D341Med (cell line): ENCODE measurements at regions not wholly inside any gene's neighbourhood (a gene's known extent, or its start where the extent isn't known, plus 50 kb on each side); places are given as distances from the start of the nearest gene placed in this dataset.

ENCODE experiments used
- DNase-seq: peaks from one replicate; pipeline ENCODE4 v3.0.0; 2012; ENCODE audit warnings: low spot score

DNA sequence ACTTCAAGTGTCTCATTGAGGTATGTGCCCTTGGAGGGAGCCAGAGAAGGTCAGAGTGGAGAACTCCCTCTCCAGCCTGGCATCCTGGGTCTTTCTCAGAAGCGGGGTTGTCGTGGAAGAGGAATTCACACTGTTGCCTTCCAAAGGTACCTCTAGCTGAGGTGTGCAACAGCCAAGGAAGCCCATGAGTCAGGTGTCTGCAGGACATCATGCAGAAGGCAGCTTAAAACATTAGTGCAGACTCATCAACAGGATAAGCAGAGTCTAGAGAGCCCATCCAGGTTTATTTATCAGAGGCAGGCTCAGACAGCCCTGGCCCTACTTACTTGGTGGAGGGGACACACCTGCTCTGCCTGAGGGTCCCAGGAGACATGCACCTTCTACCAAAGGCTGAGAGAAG lies 95.6 kb upstream of the TPM1 start:
- no peak for DNase-seq

- DNase-seq = no peak
Measured at GRCh38 chr15:62950462-62950931, 92.0 kb upstream of the TPM1 start.

DNA sequence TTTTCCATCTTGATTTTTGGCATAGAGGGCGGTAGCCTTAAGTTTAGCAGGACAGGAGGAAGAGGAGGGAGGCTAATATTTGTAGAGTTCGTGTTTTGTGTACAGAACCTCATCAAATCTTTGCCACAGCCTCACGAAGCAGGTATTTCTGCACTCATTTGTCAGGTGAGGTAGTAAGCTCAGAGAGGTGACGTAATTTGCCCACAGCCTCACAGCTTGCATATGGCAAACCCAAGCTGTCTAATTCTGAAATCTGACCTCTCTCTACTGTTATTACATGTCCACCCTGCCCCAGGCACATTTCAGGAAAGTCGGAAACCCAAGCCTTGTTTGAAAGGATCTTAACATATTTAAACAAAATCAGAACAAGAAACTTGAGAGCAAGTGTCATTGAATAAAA lies 91.1 kb upstream of the TPM1 start:
- no peak for DNase-seq

GRCh38 chr15:62953021-62953420 lies 89.5 kb upstream of the TPM1 start:
- no peak for DNase-seq

DNA sequence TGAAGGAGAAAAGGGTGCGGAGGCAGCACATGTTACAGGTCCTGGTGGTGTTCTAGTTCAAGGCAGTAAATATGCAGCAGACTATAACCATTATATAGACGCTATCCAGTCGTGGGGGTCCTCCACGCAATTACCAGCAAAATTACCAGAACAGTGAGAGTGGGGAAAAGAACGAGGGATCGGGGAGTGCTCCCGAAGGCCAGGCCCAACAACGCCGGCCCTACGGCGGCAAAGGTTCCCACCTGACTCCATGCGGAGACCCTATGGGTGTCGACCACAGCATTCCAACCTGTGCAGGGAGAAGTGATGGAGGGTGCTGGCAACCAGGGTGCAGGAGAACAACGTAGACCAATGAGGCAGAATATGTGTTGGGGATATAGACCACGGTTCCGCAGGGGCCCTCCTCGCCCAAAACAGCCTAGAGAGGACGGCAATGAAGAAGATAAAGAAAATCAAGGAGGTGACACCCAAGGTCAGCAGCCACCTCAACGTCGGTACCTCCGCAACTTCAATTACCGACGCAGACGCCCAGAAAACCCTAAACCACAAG lies 89.0 kb upstream of the TPM1 start:
- no peak for DNase-seq

DNA sequence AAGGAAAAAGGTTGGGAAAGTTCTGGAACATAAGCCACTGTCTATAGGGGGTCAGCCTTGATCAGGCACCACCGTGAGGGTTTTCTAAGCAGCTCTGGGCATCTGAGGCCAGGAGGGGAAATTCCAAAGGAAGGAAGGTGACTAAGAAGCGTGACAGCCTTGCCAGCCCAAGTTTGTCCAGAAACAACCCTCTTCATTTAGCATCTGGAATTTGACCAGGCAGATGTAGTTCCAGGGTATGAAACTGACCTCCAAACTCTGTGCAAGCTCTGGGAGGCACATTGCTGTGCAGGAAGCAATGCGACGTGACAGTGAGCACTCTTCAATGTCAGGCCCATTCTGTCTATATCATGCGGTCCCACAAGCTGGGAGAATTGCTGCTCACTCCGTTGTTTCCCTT lies 85.4 kb upstream of the TPM1 start:
- no peak for DNase-seq

DNA sequence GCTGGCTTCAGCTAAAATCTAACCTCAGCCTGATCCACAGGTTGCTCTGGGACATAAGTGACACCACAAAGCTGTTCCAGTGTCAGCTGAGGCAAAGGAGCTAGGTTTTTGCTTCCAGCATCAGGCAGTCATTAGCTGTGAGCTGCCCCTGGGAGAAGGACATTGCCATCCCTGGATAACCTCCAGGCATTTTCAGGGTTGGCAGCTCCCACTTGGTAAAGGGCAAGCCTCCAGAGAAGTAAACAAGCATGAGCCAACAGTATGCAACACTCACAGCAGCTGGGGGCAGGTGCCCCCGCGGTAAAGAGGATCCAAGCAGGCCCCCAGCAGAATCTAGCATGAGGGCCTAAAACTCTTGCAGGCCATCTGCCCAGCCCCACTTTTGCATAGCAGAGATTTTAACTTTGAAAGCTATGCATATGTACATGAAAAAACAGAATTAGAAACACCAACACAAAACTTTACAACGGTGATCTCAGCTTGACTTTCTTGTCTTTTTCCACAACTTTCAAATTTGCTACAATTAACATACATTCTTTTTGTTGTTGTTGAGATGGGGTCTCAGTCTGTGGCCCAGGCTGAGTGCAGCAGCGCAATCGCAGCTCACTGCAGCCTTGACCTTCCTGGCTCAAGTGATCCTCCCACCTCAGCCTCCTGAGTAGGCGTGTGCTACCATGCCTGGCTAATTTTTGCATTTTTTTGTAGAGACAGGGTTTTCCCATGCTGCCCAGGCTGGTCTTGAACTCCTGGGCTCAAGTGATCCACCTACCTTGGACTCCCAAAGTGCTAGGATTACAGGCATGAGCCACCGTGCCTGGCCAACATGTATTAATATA lies 83.8 kb upstream of the TPM1 start:
- no peak for DNase-seq

DNA sequence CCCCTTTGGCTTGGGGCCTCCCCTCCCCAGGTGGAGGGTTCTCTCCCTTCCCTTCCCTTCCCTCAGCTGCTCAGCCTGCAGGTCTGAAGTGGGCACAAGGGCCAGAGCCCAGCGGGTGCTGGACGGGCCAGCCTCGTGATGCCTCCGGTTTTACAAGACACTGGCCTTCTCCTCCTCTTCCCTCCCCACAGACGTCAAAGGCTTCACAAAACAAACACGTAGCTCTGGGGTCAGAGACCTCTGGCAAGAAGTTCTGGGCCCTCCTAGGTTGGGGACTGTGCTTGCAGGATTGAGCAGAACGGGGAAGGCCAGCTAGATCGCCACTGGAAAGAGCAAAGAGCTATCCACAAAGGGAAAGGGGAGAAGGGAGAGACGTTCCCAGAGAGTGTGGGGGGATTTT lies 81.4 kb upstream of the TPM1 start:
- DNase-seq = no peak

- DNase-seq = no peak
Measured at GRCh38 chr15:62962101-62962995, 80.2 kb upstream of the TPM1 start.

DNA sequence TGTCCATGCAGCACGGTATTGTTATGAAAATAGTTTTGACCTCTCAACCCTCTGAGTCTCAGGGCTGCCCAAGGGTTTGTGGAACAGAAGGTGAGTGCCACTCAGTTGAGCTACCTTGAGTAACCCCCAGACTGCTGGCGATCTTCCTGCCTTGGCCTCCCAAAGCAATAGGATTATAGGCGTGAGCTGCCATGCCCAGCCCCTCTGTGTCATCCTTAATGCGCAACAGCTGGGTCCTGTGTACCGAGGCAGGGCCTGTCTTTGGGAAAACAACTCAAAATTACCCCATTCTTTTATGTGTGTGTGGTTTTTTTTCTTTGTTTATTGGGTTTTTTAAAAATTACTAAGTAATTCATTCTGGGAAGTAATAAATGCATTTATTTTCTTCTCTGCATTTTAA lies 78.3 kb upstream of the TPM1 start:
- DNase-seq = no peak

DNA sequence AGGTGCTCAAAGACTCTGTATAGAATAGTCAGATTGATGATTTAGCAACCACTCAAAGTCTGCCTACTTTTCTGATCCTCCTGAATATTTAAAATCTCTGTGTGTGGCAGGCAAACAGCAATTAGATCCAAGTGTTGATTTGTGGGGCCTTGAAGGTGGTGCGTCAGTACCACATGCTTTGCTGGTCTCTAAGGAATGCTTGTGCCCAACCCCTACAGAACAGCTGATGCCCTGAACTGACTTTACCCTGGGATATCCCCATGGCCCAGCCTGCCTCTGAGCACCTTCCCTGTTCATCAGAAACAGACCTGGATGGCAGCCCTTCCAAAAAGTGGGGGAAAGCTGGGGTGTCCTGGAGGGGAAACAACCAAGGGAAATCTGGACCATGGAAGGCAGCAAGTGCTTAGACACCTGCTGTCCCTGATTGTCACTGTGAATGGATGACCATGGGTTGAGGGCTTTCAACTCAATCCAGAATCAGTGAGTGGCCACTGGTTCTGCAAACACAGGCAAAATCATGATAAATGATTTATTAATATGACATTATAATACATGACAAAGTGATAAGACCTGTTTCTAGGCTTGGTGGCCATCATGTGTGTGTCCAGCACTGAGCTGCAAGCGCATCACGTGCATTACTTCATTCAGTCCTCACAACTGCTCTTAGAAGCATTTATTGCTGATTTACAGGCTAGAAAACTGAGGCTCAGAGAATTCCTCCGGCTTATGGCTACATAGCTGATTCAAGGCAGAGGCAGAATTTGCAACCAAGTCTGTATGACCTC lies 76.1 kb upstream of the TPM1 start:
- DNase-seq = no peak

GRCh38 chr15:62968699-62969098 lies 73.8 kb upstream of the TPM1 start:
- DNase-seq = no peak

DNA sequence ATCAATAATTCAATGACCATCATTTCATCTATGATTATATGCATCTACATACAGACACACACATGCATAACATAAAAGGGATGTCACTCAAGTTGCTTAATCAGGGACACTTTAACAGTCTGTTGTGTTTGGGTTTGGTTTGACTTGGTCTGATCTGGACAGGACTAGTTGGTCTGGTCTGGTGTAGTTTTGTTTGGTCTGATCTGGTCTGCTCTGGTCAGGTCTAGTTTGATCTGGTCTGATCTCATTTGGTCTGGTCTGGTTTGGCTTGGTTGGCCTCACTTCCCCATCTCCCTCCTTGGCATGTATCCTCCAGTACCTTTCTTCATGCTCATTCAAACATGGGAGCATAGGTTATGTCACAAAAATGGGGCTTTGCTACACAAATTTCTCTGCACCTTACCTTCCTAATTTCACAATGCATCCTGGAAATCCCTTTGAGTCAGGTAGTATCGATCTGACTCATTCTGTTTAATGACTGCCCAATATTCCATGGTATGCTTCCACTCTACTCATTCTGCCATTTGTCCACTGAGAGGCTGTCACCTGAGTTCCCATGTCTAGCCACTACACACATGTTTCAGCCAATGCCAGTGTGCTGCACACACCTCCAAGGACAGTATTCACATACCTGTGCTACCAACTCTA lies 73.0 kb upstream of the TPM1 start:
- no peak for DNase-seq

DNA sequence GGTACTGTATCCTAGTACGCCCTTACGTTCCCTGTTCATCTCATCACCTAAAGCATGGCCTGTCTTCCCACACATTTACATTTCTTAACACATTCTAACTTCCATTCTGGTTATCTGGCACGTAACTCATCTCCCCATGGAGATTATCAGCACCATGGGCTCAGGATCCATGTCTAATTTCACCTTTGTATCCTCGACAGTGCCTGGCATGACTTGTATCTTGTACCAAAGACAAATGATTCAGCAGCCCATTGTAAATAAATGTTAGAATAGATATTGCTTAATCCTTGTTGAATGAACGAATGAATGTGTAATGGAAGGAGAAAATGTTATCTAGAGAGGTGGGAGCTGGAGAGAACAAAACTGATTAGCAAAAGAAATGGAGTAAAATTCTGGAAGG lies 69.7 kb upstream of the TPM1 start:
- no peak for DNase-seq

GRCh38 chr15:62975515-62975914 lies 67.0 kb upstream of the TPM1 start:
- DNase-seq = no peak

DNA sequence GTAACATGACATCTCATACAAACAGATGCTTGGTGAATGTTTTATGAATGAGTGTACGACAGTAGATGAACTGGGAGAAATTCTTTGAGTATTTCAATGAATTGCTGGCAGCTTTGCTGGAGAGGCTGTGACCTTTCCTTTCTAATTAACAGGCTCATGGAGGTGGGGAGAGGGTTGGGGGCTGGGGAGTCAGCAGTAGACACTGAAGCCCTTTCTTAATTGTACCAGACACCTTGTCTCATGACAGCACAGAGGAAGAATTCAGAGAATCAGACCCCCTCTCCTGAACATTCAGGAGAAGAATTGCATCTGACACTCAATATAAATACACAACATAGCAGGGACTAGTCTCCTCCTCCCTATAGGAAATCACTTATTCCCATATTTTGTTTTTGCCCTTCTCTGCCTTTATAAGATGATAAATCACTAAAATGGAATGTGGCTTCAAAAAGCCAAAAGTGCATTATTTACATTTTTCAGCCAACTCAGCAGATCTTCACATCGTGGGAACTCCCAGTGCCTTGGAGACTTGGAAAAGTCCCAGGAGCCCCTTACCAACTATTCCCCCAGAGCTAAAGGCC lies 66.2 kb upstream of the TPM1 start:
- no peak for DNase-seq

DNA sequence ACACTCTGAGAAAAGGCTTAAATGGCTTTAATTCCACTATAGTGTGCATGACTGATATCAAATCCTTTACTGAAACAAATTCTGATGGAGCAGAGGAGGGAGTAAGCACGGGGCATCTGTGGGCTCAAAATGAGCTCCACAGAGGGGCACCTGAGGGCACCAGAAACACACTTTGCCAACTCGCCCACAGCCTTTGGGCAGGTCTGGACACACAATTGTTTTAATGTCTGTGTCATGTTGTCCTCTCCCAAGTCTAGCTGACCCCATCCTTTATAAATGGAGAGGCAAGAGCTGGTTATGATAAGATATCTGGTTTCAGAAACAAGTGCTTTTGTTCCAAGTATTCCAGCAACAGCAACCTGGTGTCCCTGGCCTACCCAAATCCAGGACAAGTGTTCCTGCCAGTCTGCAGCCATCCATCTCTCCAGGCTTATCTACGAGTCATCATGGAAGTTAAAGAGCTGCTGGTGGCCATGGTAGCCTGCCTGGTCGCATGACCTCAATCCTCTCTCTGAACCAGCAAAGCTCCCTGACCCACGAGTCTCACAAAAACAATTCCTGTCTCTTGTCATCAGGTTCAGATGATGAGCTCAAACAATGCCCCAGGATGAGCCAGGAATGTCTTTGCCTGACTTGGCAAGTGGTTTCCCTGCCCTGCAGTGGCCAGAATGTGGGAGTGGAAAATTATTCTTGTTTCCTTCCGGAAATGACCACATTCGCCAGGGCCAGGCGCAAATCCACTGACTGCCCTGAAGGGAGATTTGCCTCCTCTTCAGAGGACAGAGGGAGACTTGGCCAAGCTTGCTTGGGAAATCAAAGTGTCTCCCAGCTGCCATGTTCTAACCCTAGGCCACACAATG lies 64.4 kb upstream of the TPM1 start:
- DNase-seq = no peak

DNA sequence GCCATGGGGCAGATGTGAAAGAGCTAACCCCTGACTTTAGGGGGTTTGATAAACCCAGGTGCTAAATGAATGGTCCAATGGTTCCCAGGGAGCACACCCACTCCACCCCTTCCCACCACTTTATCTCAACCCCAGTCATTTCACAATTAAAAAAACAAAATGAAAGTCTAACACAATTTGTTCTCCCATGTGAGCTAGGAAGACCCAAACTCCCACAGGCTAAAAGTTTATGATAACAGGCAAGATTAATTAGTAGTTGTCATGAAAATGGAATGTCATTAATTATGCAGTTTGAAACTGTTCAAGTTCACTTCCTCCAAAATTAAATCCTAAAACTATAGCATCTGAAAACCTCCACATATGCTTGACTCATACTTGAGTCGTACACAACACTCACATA lies 63.3 kb upstream of the TPM1 start:
- DNase-seq = no peak

- no peak for DNase-seq
Measured at GRCh38 chr15:62981071-62981470, 61.5 kb upstream of the TPM1 start.

- DNase-seq = no peak
Measured at GRCh38 chr15:62983956-62984355, 58.6 kb upstream of the TPM1 start.
